ENCODE measurements at regions not wholly inside any gene's neighbourhood (a gene's known extent, or its start where the extent isn't known, plus 50 kb on each side); places are given as distances from the start of the nearest gene placed in this dataset.

DNA sequence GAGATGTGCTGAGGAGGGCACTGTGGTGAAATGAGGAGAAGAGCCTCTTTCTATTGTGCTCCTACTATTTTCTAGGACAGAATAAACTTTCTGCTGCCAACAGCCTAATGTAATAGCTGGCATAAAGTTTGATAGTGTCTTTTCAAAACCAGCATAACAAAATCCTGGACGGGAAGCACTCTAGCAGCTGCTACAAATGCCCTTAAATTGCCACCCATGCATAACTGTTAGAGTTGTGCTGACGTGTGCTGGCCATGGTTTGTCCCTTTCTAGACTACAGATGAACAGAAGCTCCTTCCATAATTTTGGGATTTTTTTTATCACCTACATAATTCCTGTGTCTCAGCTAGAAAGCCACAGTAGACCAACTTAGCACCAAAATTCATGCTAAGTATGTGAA, 88.5 kb upstream of the DEPDC1 start:
- Histone ChIP-seq H3K27ac (no peak overlapping the region), H3K36me3 (no peaks in the 10 kb centered on the region), H3K4me1 (no peaks in the 10 kb centered on the region), H3K4me3 (no peak overlapping the region), H3K9me3 (peaks cover 0 to 14% (median 7%) of the 10 kb centered on the region in 4 donors), H3K27me3 (no peaks in the 10 kb centered on the region)
- DNase-seq (ENCODE audit: low spot score in 2 of 2), result no peak
- WGBS, 2 donors, result 53 to 55% methylated on average over 2 of the region's 2 CpGs
- TF ChIP-seq POLR2A (IDR thresholded peaks at IDR 0.05) (no peak), EP300 (IDR thresholded peaks at IDR 0.05) (no peak), CTCF (IDR thresholded peaks at IDR 0.05) (no peak)

- Histone ChIP-seq H3K27ac (no peak overlapping the region), H3K9me3 (peaks cover 0 to 14% (median 7%) of the 10 kb centered on the region in 4 donors), H3K27me3 (no peaks in the 10 kb centered on the region), H3K36me3 (no peaks in the 10 kb centered on the region), H3K4me3 (no peak overlapping the region), H3K4me1 (no peaks in the 10 kb centered on the region)
- DNase-seq (ENCODE audit: low spot score in 2 of 2), result no peak
- TF ChIP-seq EP300 (IDR thresholded peaks at IDR 0.05), result no peak
- TF ChIP-seq POLR2A (IDR thresholded peaks at IDR 0.05), result no peak
- TF ChIP-seq CTCF (IDR thresholded peaks at IDR 0.05), result no peak
These were observed 89.9 kb upstream of the DEPDC1 start for GRCh38 chr1:68586766-68587165.

DNA sequence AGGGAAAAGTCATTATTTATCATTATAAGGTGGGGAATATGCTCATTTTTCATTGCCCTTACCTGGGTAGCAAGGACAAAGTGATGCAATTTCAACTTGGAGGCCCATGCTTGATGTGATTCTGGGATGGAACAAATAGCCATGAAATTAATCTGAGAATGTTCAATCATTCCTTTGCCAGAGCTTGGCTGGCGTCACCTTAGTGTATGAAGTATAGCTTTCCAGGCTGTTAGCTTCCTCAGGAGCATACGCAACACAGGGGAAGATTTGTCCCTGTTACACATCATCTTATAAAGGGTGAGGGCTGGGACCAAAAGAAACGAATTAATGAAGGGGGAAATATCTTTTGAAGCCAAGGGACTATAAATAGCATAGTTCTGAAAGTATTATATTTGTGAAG, 91.4 kb upstream of the DEPDC1 start:
- Histone ChIP-seq H3K27me3 (no peaks in the 10 kb centered on the region), H3K27ac (no peak overlapping the region), H3K9me3 (peaks cover 0 to 9% (median 4%) of the 10 kb centered on the region in 4 donors), H3K36me3 (no peaks in the 10 kb centered on the region), H3K4me1 (no peaks in the 10 kb centered on the region), H3K4me3 (no peak overlapping the region)
- no peak for DNase-seq (ENCODE audit: low spot score in 2 of 2)
- WGBS, 2 donors, result 66 to 73% methylated on average over 3 of the region's 3 CpGs
- no peak for TF ChIP-seq POLR2A (IDR thresholded peaks at IDR 0.05)
- TF ChIP-seq EP300 (IDR thresholded peaks at IDR 0.05), result no peak
- no peak for TF ChIP-seq CTCF (IDR thresholded peaks at IDR 0.05)

- Histone ChIP-seq H3K9me3 (no peaks in the 10 kb centered on the region), H3K36me3 (no peaks in the 10 kb centered on the region), H3K4me3 (no peak overlapping the region), H3K27ac (no peak overlapping the region), H3K4me1 (no peaks in the 10 kb centered on the region), H3K27me3 (no peaks in the 10 kb centered on the region)
- TF ChIP-seq POLR2A (IDR thresholded peaks at IDR 0.05) (no peak), EP300 (IDR thresholded peaks at IDR 0.05) (no peak), CTCF (IDR thresholded peaks at IDR 0.05) (no peak)
- 95 to 100% methylated on average over 1 of the region's 1 CpG for WGBS, 2 donors
- no peak for DNase-seq (ENCODE audit: low spot score in 2 of 2)
These were observed 93.6 kb upstream of the DEPDC1 start for GRCh38 chr1:68590473-68590872.

GRCh38 chr1:68594851-68595250, 98.0 kb upstream of the DEPDC1 start:
- WGBS, 2 donors, result 91 to 97% methylated on average over 2 of the region's 2 CpGs

More at GRCh38 chr1:68594851-68595250, 98.0 kb upstream of the DEPDC1 start:
- H3K4me1 ChIP-seq, result no peaks in the 10 kb centered on the region
- no peaks in the 10 kb centered on the region for H3K36me3 ChIP-seq
- H3K4me3 ChIP-seq, result no peak overlapping the region
- H3K27ac ChIP-seq, result no peak overlapping the region
- TF ChIP-seq POLR2A (IDR thresholded peaks at IDR 0.05) (no peak), CTCF (IDR thresholded peaks at IDR 0.05) (no peak), EP300 (IDR thresholded peaks at IDR 0.05) (no peak)
- DNase-seq (ENCODE audit: low spot score in 2 of 2), result no peak
- no peaks in the 10 kb centered on the region for H3K9me3 ChIP-seq
- H3K27me3 ChIP-seq, result no peaks in the 10 kb centered on the region
